Hematopoietic multipotent progenitor cell treated with erythropoietin and hydrocortisone succinate and interleukin-3 and kit ligand, for 6 days (in vitro differentiated cells): ENCODE measurements at regions not wholly inside any gene's neighbourhood (a gene's known extent, or its start where the extent isn't known, plus 50 kb on each side); places are given as distances from the start of the nearest gene placed in this dataset.
"Not testable (repeated sequence)": the region's sequence is repeated elsewhere in the genome, so short reads cannot be mapped to it uniquely, and the experiment has no call there.

Experiments used
- DNase-seq: peaks from one replicate; pipeline ENCODE4 v3.0.0-alpha.2; 2015

DNA sequence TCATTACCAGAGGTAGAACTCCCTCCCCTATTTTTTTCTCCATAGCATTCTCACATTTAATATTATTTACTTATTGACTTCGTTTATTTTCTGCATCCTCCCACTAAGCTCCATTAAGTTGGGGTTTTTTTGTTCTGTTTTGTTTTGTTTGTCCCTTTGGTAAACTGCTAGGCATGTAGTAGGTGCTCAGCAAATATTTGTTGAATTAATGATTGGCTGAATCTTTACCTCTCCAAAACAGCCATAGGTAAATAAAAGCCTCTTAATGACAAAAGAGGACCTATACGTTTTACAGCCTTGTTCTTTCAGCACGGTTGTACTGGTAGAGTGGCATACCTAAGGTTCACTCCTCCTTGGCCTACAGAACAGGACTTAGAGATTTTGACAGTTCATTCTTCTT is 52.0 kb downstream of the PRORP start:
- no peak for DNase-seq

DNA sequence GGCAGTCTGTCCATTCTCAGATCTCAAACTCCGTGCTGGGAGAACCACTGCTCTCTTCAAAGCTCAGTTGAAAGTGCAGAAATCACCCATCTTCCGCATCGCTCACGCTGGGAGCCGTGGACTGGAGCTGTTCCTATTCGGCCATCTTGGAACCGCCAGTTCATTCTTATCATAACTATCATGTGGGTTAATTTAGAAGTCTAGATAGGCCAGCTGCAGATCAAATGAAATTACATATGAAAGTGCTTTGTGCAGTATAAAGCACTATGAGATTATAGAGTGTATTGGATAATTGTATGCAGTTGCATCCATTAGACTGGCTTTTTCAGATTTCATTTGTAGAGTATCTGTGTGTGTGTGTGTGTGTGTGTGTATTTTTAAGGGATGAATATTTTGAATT is 57.8 kb downstream of the PRORP start:
- no peak for DNase-seq

DNA sequence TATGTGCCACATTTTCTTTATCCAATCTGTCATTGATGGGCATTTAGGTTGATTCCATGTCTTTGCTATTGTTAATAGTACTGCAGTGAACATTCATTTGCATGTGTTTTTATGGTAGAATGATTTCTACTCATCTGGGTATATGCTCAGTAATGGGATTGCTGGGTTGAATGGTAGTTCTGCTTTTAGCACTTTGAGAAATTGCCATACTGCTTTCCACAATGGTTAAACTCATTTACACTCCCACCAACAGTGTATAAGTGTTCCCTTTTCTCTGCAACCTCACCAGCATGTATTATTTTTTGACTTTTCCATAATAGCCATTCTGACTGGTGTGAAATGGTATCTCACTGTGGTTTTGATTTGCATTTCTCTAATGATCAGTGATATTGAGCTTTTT is 62.5 kb downstream of the PRORP start:
- not testable (repeated sequence) for DNase-seq

DNA sequence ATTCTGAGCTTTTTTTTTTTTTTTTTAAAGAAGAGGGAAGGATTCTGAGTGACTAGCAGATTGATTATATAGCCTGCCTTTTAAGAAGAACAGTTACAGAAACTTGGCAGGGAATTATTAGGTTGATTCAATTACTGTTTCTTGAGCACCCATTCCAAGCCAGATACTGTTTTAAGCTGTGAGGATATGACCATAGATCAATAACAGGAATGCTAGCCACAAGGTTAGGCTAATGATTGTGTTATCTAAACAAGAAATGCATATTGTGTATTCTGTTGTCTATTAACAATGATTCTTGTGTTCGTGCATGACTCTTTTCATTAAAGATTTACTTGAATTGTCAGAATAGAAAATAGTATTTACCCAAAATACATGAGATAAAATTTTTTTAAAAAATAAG is 67.1 kb downstream of the PRORP start:
- DNase-seq = no peak

DNA sequence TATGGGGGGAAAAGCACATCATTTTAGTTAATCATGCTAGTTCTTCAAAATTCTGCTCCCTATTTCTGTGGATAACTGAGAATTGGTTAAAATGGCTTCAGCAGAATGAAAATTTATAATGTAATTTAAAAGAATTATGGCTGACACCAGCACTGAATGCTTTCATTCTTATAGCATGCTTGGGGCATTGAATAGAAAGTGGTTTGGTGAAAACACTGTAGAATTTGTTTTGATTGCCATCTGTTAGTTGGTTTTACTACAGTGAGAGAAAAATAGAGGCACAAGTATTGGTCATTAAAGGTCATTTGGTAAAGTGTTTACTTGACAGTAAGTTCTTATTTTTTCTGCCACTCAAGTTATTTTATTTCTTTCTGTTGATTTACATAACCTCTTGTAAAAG is 70.8 kb downstream of the PRORP start:
- DNase-seq = no peak

DNA sequence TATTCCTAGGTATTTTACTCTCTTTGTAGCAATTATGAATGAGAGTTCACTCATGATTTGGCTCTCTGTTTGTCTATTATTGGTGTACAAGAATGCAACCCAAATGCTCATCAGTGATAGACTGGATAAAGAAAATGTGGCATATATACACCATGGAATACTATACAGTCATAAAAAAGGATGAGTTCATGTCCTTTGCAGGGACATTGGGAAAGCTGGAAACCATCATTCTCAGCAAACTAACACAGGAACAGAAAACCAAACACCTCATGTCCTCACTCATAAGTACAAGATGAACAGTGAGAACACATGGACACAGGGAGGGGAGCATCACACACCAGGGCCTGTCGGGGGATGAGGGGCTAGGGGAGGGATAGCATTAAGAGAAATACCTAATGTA is 71.8 kb downstream of the PRORP start:
- not testable (repeated sequence) for DNase-seq

DNA sequence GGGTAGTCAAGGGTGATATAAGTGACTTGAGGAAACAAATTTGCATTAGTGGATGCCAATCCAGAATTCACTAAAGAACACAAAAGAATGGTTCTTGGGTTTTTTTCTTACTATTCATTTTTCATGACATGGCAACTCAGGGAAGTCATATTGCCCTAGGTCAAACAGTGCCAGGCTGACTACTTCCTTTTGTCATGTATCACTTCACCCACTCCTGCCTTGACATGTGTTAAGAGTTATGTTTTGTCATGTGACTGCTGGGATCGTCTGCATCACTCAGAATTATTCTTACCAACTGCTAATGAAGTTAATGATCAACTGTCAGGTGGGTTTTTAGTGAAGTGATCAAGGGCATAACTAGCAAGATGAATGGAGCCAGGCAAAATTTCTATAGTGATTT is 74.2 kb downstream of the PRORP start:
- DNase-seq = no peak

DNA sequence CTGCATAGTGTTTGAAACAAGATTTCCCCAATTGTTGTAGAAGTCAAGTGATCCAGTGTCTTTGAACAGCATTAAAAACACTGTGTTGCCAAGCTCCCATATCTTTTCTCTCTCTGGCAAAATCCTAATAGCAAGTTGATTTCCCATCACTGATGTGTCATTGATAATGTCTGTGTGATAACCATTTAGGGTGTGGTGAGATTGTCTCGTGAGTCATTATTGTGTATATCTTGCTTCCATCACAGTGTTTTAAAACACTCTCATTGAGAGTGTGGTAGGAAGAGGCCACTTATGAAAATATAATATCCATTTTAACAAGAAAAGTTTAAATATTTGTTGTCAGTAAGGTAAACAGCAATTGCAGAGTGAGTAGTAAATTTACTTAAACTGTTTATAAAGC is 74.7 kb downstream of the PRORP start:
- DNase-seq = no peak

DNA sequence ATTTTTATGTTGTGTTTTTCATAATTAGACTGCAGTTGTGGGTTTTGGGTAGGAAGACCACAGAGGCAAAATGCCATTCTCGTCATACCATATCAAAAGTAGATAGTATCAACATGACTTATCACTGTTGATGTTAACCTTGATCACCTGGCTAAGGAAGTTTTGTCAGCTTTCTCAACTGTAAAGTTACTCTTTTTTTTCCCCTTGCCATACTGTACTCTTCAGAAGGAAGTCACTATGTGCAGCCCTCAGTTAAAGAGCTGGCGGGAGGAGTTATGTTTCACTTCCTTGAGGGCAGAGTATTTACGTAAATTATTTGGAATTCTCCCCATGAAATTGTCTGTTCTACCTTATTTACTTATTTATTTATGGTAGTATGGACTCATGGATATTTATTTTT is 78.7 kb downstream of the PRORP start:
- no peak for DNase-seq

DNA sequence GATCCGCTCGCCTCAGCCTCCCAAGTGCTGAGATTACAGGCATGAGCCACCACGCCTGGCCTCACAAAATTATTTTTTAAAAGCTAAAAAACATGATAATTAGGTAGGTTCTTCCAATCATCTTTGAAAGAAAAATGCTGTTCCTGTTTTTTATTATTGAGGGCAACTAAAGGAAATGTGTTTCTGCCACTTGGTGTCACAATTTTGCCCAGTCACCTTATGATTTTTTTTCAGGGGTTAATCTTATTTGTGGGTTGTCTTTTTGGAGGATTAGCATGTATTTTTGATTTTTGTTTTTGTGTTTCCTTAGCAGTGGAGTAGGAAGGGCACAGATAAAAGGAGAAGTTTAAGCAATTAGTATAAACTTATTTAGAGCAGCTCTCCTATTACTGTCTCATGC is 79.8 kb downstream of the PRORP start:
- peak; percentile 41 for DNase-seq

DNA sequence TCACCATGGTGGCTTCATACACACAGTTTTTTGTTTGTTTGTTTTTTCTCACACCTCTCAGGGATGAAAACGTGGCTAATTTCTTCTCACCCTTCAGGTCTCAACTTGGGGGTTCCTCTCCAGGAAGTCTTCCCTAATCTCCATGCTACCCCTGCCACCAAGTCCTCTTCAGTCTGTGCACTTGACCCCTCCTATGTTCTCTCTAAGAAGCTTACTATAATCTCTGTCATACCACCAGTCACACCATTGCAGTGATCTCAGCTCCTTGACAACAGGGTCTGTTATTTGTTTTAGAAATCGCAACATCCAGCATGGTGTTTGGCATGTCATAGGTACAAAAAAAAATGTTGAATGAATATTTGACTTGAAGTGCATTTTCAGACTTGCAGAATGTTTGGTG is 83.4 kb downstream of the PRORP start:
- no peak for DNase-seq

DNA sequence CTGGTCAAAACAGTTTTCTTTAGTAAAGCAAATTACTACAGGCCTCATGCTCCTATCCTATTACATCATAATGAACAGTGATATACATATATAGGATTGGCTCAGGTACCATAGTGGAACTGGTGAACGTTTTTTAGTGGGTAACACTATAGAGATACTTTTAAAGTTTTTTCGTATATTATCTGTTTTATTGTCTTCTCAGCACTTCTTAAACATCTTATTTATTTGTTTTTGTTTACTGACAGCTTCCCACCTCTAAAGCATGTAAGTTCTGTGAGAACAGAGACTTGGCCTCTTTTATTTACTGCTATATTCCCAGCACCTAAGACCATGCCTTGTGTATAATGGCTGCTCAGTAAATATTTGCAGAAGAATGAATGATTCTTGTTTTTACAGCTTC is 81.1 kb upstream of the PSMA6 start:
- DNase-seq = no peak

DNA sequence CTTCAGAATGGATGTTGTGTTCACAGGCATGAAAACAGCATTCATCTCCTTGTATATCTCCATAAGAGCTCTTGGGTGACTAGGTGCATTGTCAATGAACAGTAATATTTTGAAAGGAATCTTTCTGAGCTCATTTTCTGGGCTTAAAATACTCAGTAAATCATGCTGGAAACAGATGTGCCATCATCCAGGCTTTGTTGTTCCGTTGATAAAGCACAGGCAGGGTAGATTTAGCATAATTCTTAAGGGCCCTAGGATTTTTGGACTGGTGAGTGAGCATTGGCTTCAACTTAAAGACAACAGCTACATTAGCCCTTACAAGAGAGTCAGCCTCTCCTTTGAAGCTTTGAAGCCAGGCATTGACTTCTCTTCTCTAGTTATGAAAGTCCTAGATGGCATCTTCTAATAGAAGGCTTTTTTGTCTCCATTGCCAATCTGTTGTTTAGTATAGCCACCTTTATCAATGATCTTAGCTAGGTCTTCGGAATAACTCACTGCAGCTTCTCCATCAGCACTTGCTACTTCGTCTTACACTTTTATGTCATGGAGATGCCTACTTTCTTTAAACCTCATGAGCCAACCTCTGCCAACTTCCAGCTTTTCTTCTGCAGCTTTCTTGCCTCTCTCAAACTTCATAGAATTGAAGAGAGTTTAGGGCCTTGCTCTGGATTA is 79.6 kb upstream of the PSMA6 start:
- no peak for DNase-seq

DNA sequence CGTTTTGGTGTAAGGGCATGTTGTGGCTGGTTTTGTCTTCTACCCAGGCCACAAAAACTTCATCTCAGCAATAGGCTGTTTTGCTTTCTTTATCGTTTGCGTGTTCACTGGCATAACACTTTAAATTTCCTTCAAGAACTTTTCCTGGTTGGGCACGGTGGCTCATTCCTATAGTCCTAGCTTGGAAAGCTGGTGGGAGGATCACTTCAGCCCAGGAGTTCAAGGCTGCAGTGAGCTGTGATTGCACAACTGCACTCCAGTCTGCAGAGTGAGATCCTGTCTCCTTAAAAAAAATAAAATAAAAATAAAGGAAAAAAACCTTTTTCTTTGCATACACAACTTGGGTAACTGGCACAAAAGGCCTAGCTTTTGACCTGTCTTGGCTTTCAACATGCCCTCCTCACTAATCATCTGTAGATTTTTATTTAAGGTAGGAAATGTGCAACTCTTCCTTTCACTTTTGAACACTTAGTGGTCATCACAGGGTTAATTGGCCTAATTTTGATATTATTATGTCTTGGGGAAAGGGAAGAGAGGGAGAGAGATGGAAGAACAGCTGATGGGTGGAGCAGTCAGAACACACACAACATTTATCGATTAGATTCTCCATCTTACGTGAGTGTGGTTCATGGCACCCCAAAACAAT is 78.9 kb upstream of the PSMA6 start:
- DNase-seq = no peak

DNA sequence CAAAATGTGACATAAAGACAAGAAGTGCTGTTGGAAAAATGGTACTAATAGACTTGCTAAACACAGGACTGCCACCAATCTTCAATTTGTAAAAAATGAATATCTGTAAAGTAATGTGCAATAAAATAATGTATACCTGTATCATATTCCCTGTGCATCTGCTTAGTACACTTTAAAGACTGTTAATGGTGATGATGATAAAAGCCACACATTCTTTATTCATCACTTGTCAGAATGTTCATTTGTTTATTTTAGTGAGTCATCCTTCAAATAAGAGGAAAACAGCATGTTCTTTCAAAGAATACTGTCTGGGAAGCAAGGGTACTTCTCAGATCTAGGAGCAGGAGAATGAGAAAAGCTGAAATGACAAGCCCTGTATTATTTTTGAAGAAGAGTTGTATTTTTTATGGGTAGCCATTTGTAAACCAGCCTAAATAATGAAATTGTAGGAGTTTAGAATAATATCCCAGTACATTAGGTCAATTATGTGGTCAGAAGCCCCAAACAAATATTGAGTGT is 78.3 kb upstream of the PSMA6 start:
- DNase-seq = no peak

DNA sequence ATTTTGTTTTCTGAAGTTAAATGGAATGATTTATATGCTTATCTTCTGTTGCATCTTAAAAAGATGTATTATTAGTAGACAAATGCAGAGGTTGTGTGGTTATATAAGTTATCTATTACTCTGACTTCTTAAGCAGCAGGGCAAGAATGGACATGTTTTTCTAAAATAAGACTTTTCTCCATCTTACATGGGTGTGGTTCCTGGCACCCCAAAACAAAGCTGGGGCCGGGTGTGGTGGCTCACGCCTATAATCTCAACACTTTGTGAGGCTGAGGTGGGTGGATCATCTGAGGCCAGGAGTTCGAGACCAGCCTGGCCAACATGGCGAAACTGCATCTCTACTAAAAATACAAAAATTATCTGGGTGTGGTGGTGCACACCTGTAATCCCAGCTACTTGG is 77.8 kb upstream of the PSMA6 start:
- not testable (repeated sequence) for DNase-seq

DNA sequence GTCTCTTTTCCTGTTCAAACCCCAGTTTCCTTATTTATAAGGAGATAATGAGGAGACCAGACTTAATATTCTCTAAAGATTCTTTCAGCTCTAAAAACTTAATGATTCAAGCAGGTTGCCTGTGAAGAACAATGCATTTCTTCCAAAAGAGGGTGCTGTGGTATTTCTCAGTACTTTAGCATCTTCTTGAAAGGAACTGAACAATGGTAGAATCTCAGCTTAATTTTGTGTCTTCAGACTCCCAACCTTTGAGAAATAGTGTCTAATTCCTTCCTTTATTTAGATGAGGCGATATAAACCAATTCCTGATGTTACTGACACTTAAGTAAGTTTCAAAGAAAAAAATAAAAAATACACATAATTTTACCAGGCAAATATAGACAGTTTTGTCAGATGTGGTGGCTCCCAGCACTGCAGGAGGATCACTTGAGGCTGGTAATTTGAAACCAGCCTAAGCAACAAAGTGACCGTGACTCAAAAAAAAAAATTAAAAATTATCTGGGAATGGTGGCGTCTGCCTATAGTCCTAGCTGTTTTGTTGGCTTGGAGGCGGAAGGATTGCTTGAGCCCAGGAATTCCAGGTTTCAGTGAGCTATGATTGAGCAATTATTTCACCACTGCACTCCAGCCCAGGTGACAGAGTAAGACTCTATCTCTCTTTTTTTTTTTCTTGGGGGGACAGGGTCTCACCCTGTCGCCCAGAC is 76.9 kb upstream of the PSMA6 start:
- DNase-seq = peak; percentile 27

DNA sequence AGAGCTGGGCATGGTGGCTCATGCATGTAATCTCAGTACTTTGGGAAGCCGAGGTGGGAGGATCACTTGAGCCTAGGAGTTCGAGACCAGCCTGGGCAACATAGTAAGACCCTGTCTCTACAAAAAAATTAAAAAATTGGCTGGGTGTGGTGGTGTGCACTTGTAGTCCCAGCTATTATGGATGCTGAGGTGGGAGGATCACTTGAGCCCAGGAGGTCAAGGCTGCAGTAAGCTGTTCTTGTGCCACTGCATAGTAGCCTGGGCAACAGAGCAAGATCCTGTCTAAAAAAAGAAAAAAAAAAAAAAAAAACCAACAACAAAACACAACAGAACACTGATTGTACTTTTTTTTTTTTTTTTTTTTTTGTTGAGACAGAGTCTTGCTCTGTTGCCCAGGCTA is 74.0 kb upstream of the PSMA6 start:
- DNase-seq = not testable (repeated sequence)

DNA sequence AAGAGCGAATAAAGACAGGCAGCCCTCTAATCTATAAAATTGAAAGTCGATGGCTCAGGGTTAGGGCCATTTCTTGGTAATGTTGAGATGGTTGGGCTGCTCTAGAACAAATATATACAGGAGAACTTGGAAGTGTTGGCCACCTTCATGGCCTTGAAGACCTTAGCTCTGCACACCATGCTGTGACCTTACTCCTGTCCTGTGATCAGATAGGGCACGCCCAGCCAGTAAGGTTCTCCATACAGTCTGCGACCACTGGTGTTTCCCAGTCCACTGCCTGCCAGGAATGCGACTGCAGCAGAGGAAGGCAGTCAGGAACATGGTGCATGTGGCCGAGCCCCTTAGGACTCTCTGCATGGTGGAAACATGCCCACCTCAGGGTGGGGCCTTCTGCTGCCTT is 73.2 kb upstream of the PSMA6 start:
- DNase-seq = no peak

DNA sequence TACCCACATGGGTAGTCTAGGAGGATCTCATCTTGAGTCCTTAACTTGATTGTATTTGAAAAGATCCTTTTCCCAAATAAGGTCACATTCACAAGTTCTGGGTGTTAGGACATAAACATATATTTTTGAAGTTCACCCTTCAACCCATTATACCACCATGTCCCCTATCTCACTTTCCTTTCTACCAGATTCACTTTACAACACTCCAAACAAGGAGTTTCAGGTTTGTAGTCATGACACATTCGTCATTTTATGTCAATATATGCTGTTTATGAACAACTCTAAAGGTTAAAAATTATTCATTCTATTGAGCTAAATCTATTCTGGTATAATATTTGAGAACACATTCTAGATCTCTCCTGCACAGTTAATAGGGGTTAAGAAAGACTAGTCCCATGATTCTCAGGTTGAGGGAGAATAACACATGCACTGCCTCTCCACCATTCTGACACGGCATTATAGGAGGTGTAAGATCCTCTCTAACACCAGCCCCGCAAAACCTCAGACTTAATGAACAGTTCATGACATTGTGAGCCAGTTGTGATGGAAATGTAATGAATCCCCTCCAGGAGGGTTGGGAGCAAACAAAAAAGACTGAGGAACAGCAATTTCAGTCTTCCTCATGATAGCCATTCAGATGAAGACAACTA is 72.0 kb upstream of the PSMA6 start:
- no peak for DNase-seq

DNA sequence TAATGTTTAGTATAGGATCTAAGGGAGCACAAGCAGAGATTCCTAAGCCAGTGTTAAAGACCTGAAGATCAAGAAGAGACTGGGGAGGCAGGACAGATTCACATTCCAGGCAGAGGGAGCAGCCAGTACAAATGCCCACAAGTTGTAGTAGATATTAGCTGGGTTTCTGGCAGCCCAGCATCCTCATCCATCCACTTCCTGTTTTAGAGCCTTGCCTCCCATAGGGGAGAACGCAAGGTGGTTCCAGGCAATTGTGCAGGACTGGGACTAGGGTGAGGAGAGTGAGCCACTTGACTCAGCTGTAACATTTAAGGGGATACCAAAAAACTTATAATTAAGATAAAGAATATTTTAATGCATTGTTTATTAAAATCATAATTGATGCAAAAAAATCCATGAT is 71.3 kb upstream of the PSMA6 start:
- DNase-seq = no peak

DNA sequence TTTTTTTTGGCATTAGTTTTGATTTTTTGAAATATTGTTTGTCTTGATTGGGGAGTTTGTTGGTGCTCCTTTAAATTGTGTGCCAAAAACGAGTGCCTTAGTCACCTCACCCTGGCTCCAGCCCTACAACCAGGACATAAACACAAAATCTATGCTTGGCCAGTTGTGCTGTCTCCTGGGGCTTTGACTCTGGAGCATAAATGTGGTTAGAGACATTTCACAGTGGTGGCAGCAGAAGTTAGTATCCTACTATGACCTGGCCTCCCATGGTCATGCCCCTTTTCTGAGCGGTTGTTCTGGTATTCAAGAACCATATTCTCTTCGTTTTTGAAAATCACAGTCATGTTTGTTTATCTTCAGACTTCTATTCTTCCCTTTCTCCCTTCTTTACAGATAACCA is 70.7 kb upstream of the PSMA6 start:
- no peak for DNase-seq

DNA sequence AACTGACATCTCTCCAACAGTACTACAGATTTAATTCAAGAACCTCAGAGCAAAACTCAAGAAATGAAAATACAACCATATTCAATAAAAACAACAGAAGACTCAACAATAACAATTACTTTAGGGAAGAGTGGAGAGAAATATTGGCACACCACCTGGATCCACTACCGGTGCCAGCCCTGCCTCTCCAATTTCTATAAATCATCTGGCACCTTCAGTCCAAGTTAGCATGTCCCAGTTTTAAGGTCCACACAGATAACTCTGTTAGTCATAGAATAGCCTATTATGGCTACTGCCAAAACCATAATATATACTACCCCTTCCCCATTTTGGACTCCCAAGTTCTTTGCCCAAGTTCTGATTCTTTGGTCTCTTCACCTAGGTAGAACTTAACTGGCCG is 69.9 kb upstream of the PSMA6 start:
- DNase-seq = no peak
